ENCODE measurements at regions not wholly inside any gene's neighbourhood (a gene's known extent, or its start where the extent isn't known, plus 50 kb on each side); places are given as distances from the start of the nearest gene placed in this dataset.

- TF ChIP-seq CTCF (IDR thresholded peaks at IDR 0.05) (no peak), POLR2A (IDR thresholded peaks at IDR 0.05) (no peak)
Observed at GRCh38 chr10:90484518-90484917, 373.3 kb downstream of the HTR7 start.
